ENCODE measurements at regions not wholly inside any gene's neighbourhood (a gene's known extent, or its start where the extent isn't known, plus 50 kb on each side); places are given as distances from the start of the nearest gene placed in this dataset.

- no peak for TF ChIP-seq CTCF (IDR thresholded peaks at IDR 0.05)
- TF ChIP-seq POLR2A (IDR thresholded peaks at IDR 0.05), result no peak
These were observed 326.9 kb downstream of the UACA start for GRCh38 chr15:70436428-70436827.
